T-helper 22 cell (primary cell): ENCODE measurements at regions not wholly inside any gene's neighbourhood (a gene's known extent, or its start where the extent isn't known, plus 50 kb on each side); places are given as distances from the start of the nearest gene placed in this dataset.
A peak's percentile ranks its signal among the peaks of the same experiment; 100 is the strongest.

Experiments used
- DNase-seq: peaks from one replicate; pipeline ENCODE4 v3.0.0-alpha.2; 2020; ENCODE audit warnings: low read depth

DNA sequence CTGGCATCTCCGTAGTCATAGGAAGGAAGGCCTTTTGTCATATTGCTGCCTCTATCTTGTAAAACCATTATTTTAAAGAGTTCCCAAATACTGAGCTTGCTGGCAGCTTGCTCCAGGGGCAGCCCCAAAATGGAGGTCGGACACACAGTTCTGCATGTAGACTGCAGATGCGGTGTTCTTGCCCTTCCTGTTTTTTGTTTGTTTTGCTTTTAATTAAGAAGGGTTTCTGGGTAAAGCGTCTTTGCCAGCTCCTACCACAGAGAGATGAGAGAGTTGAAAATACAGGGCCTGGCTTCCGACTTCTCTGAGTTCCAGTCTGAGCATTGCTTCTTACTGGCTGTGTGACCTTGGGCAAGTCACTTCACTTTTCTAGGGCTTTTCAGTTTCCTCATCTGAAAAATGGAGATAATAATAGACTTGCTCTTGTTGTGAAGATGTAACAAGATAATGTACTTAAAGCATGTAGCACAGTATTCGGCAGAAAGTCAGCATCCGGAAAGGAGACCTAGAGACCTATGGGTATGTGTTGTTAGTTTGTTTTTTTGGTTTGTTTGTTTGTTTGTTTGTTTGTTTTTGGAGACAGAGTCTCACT, 67.8 kb upstream of the GSE1 start:
- DNase-seq, result no peak

DNA sequence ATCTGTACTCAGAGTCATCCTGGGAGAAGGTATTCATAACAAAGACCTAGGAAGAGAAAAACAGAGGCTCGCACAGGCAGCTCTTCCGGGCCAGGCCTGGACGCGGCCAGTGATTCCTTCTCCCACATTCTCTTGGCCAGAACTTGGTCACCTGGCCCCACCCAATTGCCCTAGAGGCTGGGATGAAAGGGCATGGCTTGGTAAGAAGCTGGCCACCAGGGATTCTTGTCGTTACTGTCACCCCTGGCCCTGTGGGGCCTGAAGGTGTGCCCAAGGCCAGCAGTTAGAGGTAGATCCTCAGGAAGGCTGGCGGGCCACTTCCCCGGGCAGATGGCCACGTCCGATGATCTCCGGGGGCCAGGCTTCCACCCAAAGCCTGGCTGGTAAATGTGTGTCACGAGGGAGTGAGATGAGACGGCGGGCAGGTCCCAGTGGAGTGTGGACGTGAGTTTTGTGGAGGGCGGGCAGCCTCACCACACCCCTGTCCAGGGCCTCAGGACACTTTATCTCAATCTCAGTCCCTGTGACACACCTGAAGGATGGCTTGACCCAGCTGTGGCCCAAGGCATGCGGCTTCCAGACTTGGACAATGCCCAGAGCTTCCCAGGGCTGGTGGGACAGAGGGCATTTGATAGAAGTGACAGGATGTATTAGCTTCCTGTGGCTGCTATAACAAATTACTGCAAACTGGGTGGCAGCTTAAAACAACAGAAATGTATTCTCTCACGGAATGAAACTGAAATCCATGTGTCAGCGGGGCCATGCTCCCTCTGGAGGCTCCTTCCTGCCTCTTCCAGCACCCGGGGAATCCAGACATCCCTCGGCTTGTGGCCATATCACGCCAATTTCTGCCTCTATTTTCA, 66.3 kb upstream of the GSE1 start:
- no peak for DNase-seq

DNA sequence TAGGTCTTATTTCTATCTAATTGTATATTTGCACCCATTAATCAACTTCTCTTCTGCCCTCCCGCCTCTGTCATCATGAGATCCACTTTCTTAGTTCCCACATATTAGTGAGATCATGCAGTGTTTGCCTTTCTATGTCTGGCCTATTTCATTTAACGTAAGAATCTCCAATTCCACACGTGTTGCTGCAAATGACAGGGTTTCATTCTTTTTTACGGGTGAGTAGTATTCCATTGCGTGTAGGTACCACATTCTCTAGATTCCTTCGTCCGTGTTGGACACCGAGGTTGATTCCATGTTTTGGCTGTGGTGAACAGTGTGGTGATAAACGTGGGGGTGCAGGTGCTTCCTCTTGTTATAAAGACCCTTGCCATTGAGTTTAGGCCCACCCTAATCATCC, 64.7 kb upstream of the GSE1 start:
- no peak for DNase-seq

DNA sequence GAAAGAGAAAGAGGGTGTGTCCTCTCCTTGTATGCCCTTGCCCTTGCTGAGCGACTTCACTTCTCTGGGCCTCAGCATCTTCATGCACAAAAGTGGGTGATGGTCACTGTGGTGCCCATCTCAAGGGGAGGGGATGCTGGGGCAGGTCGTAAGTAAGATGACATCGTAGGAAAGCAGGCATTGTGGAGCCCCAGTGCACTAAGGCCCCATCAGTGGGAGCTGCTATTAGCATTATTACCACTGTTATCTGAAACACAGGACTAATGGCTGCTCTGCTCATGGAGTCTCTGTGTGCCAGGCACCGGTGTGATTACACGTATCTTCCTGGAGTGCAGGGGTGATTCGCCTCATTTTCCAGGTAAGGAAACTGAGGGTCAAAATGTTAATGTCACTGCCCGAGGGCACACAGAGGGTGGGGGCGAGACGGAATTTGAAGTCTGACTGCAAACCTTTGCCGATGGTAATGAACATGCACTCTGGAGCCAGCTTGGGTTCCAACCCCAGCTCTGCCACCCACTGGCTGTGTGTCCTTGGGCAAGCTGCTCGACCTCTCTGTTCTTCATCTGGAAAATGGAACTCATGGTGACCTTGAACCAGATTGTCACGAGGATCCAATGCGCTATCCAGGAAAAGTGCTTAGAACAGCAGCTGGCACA, 63.2 kb upstream of the GSE1 start:
- DNase-seq, result no peak

DNA sequence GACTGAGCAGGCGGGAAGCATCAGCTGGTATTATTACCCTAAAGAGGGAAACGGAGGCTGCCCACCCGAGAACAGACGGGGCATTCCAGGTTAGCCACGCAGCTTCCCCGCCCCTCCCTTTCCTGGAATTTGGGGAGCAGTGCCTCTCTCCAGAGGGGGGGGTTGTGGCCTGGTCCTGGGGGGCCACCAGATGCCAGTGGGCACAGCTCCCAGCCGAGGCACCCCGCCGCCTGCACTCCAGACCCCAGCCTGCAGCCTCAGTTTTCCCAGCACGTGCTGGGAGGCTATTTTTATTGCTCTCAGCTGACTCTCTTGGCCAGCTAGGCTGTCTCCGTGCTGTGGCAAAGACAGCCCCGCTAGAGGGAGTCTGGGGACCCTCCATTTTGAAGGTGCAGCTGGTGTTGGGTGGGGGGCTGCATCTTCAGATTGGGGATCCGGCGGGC, 62.7 kb upstream of the GSE1 start:
- no peak for DNase-seq

DNA sequence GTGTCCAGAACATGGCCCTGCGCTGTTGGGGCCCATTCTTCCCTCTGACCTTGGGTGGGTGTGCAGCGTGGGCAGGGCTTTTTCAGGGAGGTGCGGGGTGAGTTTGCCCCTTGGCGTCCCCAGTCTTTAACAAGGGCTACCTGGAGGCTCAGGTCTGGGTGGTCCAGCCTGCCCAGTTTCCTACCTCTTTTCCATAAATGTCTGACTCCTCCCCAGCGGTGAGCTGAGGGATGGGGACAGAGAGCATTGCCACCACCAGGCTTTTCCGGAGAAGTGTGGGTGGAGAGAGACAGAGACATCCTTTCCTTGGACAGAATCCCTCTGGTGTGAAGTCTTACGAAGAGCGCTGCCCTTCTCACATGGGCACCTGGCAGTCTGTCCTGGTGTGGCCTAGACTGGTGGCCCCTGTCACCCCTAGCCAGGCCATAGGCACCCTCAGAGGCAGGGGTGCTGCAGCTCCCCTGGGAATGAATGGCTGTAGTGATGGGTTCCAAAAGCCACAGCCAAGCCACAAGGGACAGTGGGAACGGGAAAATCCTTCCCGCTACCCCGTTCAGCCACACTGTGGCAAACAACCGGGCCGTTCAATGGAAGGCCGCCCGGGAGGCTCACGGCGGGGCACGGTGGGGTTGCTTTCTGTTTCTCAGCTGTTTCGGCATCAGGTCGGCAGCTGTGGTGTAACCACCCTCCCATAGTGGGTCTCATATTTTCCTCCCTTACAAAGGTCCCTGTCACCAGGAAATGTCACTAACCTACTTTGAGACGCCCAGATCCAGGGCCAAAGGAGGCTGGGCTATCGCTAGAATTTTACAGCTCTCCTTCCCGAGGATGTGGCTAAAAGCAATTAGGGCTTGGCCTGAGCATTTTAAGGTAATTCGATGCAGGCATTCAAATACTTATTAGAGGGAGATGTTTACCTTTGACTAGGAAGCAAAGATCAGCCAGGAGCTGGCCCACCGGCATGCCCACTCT, 61.9 kb upstream of the GSE1 start:
- no peak for DNase-seq

GRCh38 chr16:85552980-85553435, 60.1 kb upstream of the GSE1 start:
- DNase-seq, result no peak

DNA sequence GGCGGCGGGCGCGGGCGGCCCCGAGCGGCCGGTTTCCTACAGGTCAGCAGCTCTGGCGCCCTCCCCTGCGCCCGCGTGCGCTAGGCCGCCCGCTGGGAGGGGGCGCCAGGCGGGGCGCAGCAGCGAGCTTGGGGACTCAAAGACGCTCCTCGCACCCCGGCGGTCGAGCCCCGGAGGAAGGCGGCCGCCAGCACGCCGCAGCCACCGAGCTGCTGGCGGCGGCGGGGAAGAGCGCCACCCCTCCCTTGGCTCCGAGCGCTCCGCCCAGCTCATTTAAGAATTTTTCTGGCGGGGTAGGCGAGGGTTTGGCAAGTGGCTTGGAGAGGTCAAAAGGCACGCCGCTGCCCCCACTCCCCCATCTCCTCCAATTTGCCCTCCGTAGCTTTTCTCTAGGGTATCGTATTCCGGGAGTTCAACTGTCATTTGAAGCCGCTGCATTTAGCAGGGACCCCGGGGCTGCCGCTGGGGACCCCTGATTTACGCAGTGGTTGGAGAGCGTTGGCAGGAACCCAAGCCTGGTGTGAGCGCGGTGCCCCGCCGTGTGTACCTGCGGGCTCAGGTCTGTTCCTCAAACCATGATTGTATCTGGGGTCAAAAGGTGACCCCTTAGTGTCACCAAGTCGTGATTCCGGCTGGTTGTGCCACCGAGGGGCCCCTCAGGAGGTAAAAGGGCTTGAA, 59.5 kb upstream of the GSE1 start:
- no peak for DNase-seq

DNA sequence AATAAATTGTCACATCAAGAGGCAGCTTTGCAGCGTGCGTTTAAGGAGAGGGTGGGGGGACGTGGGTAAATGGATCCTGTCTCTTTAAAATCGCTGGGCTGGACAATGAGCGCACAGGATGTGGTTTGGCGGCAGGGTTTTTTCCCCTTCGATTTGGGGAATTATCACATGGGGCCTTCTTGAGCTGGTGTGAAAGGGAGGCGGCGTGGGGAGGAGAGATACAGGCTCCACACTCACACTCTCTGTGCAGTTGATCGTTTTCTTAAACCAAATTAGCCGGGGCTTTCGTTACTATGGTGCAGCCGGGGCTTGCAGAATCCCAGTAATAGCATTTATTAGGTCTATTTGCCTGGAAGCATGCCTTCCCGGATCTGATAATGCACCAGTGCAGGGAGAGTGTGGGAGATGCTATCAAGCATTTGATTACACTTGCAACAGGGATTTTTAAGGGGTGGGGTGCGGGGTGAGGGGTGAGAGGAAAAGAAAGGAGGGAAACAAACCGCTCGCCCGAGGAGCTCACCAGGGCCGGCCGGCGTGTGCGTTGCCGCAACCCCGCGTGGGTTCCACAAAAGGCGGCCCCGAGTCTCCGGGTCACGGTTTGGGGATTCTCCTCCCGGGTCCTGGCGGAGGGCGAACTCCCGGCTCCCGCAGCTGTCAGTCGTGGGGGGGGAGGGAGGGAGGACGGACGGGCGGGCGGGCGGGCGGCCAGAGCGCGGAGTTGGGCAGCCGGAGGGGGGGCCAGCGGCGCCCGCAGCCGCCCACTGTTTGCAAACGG, 58.8 kb upstream of the GSE1 start:
- peak; percentile 38 for DNase-seq

GRCh38 chr16:85554889-85555718, 58.0 kb upstream of the GSE1 start:
- peak; percentile 12 for DNase-seq

GRCh38 chr16:85555719-85556455, 57.2 kb upstream of the GSE1 start:
- DNase-seq, result no peak

GRCh38 chr16:85556456-85557082, 56.6 kb upstream of the GSE1 start:
- DNase-seq, result peak; percentile 20

- peak; percentile 13 for DNase-seq
Observed at GRCh38 chr16:85557083-85557970, 55.8 kb upstream of the GSE1 start.

- DNase-seq, result no peak
Observed at GRCh38 chr16:85557971-85558657, 55.0 kb upstream of the GSE1 start.

- no peak for DNase-seq
Observed at GRCh38 chr16:85560932-85561247, 52.2 kb upstream of the GSE1 start.

DNA sequence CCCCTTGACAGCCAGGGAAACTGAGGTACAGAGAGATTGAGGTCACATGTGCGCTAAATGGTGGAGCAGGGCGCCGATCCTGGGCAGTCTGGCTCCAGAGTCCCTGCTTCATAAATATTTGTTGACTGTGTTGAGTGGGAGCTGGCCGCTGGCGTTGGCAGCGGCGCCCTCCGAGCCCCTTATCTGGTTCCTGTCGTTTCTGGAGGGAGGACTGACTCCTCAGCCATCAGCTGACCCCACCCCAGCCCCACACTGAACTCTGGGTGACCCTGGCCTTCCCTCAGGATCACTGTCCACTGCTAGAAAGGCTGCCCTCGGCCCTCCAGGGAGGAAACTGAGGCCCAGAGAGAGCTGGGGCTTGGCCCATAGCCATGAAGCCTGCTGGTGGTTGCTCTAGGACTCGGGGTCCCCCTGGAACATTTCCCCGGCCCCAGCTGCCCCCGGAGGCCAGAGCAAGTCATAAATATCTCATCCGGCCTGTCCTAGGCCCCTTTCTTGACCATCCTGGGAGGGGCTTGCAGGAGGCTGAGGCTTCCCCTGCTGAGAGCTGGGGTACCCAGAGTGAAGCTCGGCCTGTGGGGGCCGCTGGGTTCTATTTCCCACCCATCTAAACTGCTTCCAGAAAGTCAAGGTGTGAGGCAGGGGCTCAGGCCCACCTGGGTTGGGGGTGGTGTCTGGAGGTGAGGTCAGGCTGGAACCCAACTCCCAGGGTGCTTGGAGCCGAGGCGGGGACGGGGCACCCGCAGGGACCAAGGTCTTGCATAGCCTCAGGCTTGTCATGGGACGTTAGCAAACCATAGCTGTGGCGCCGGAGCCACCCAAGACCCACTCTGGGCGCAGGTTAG, 51.7 kb upstream of the GSE1 start:
- DNase-seq, result no peak
